ENCODE measurements at regions not wholly inside any gene's neighbourhood (a gene's known extent, or its start where the extent isn't known, plus 50 kb on each side); places are given as distances from the start of the nearest gene placed in this dataset.

GRCh38 chr4:157514711-157515110 is 294.2 kb downstream of the GRIA2 start:
- peak; percentile 13 for DNase-seq (ENCODE audit: unreplicated experiment)
- peak; percentile 24 for TF ChIP-seq CTCF (IDR thresholded peaks at IDR 0.05; ENCODE audit: unreplicated experiment)
- Mint-ChIP-seq H3K36me3 (ENCODE audit: insufficient read depth, unreplicated experiment) (no peaks in the 10 kb centered on the region), H3K4me1 (ENCODE audit: insufficient read depth, unreplicated experiment) (no peaks in the 10 kb centered on the region), H3K27me3 (ENCODE audit: insufficient read depth, unreplicated experiment) (no peaks in the 10 kb centered on the region), H3K27ac (ENCODE audit: low read depth, unreplicated experiment) (no peak overlapping the region), H3K4me3 (ENCODE audit: unreplicated experiment) (no peak overlapping the region), H3K9me3 (ENCODE audit: unreplicated experiment) (no peaks in the 10 kb centered on the region)
- CTCF ChIA-PET = interaction anchor here (0.8 to 1.0 kb wide), 2 partner anchors 11 to 1434 kb away, joined by 3 to 4 read pairs; no protein-coding TSS in a partner anchor
- POLR2A ChIA-PET = no interaction called here
- no TSS peak for BruUV-seq (replicated peaks)
- intact Hi-C loops (cut with micrococcal nuclease) = loop anchor here (10.0 kb wide), 2 partner anchors 300 to 460 kb away; no protein-coding TSS in a partner anchor

GRCh38 chr4:157509341-157509740 is 288.8 kb downstream of the GRIA2 start:
- Mint-ChIP-seq H3K4me1 (ENCODE audit: insufficient read depth, unreplicated experiment) (no peaks in the 10 kb centered on the region), H3K4me3 (ENCODE audit: unreplicated experiment) (no peak overlapping the region), H3K9me3 (ENCODE audit: unreplicated experiment) (no peaks in the 10 kb centered on the region), H3K27me3 (ENCODE audit: insufficient read depth, unreplicated experiment) (no peaks in the 10 kb centered on the region), H3K27ac (ENCODE audit: low read depth, unreplicated experiment) (peak overlapping the region; percentile 37), H3K36me3 (ENCODE audit: insufficient read depth, unreplicated experiment) (no peaks in the 10 kb centered on the region)
- BruUV-seq (replicated peaks) = no TSS peak
- ChIA-PET CTCF (no interaction called here), POLR2A (no interaction called here)
- DNase-seq (ENCODE audit: unreplicated experiment) = no peak
- no peak for TF ChIP-seq CTCF (IDR thresholded peaks at IDR 0.05; ENCODE audit: unreplicated experiment)
- intact Hi-C loops (cut with micrococcal nuclease) = no loop called here

- DNase-seq (ENCODE audit: unreplicated experiment) = no peak
- H3K9me3 Mint-ChIP-seq (ENCODE audit: unreplicated experiment) = no peaks in the 10 kb centered on the region
- no peak overlapping the region for H3K27ac Mint-ChIP-seq (ENCODE audit: low read depth, unreplicated experiment)
- intact Hi-C loops (cut with micrococcal nuclease) = no loop called here
- no TSS peak for BruUV-seq (replicated peaks)
- POLR2A ChIA-PET = no interaction called here
- H3K36me3 Mint-ChIP-seq (ENCODE audit: insufficient read depth, unreplicated experiment) = no peaks in the 10 kb centered on the region
- no peaks in the 10 kb centered on the region for H3K27me3 Mint-ChIP-seq (ENCODE audit: insufficient read depth, unreplicated experiment)
- H3K4me3 Mint-ChIP-seq (ENCODE audit: unreplicated experiment) = no peak overlapping the region
- CTCF ChIA-PET = no interaction called here
- TF ChIP-seq CTCF (IDR thresholded peaks at IDR 0.05; ENCODE audit: unreplicated experiment) = no peak
- no peaks in the 10 kb centered on the region for H3K4me1 Mint-ChIP-seq (ENCODE audit: insufficient read depth, unreplicated experiment)
Observed at GRCh38 chr4:157502656-157503055, 282.1 kb downstream of the GRIA2 start.

- Mint-ChIP-seq H3K4me3 (ENCODE audit: unreplicated experiment) (peak overlapping the region; percentile 39), H3K36me3 (ENCODE audit: insufficient read depth, unreplicated experiment) (peaks cover 7% of the 10 kb centered on the region), H3K9me3 (ENCODE audit: unreplicated experiment) (no peaks in the 10 kb centered on the region), H3K27me3 (ENCODE audit: insufficient read depth, unreplicated experiment) (no peaks in the 10 kb centered on the region), H3K4me1 (ENCODE audit: insufficient read depth, unreplicated experiment) (peaks cover 16% of the 10 kb centered on the region), H3K27ac (ENCODE audit: low read depth, unreplicated experiment) (peak overlapping the region; percentile 65)
- ChIA-PET POLR2A (no interaction called here), CTCF (interaction anchor here (0.6 kb wide), 1 partner anchor 1506 kb away, joined by 3 read pairs; the partner anchor contains the start of gene CTSO)
- intact Hi-C loops (cut with micrococcal nuclease) = no loop called here
- no TSS peak for BruUV-seq (replicated peaks)
- no peak for TF ChIP-seq CTCF (IDR thresholded peaks at IDR 0.05; ENCODE audit: unreplicated experiment)
- DNase-seq (ENCODE audit: unreplicated experiment) = peak; percentile 37
Observed at GRCh38 chr4:157459785-157460184, 239.3 kb downstream of the GRIA2 start.

All from MCF 10A (cell line).